ENCODE measurements at regions not wholly inside any gene's neighbourhood (a gene's known extent, or its start where the extent isn't known, plus 50 kb on each side); places are given as distances from the start of the nearest gene placed in this dataset.

DNA sequence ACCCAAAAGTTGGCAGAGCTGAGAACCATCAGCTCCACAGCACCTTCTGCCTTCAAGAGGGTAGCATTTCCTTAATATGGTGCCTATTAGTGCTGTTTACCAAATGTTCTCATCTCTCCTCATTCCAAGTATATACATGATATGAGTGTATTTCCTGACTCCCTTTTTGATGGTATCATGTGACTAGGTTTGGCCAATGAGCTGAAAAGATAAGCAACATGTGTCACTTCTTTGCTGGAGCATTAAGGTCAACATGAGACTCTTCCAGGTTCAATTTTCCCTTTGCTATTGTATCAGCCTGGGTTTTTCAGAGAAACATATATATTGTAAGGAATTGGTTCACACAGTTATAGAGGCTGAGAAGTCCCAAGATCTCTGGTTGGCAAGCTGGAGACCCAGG is 310.9 kb downstream of the HRH4 start:
- no peak for TF ChIP-seq POLR2AphosphoS5 (IDR thresholded peaks at IDR 0.05; ENCODE audit: low read depth, low read length)
- TF ChIP-seq POLR2A (IDR thresholded peaks at IDR 0.05; ENCODE audit: low read depth, low read length): no peak
- TF ChIP-seq POU2F2 (IDR thresholded peaks at IDR 0.05; ENCODE audit: low read depth, low read length): no peak
